ENCODE measurements at regions not wholly inside any gene's neighbourhood (a gene's known extent, or its start where the extent isn't known, plus 50 kb on each side); places are given as distances from the start of the nearest gene placed in this dataset.
"Not testable (repeated sequence)": the region's sequence is repeated elsewhere in the genome, so short reads cannot be mapped to it uniquely, and the experiment has no call there.

DNA sequence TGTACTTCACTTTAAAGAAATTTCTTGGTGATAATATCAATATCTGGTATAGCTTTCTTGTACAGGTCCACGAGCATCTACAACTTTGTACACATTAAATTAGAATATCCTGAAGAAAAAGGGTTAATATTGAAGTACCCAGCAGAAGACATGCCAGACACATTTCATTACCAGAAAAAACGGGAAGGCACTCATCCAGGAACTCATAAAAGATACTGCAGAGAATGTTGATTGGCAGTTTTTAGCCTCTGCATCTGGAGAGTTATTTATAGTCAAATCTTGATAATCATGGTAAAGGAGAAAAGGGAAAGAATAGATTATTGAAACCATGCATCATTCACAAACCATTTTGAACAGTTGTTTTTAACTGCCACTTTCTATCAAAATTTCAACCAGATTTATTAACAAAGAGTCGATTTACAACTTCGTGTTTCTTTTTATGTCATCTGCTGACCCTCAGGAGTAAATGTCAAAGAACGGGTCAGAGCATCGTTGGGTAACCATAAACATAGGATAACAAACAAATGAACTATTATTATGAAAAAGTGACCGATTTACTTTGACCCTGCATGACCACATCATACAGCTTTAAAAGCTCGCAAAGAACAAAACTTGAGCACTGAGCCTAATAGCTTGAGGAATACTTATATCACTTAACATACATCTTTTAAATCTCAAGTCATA, 229.2 kb upstream of the SGK1 start:
- DNase-seq: no peak

DNA sequence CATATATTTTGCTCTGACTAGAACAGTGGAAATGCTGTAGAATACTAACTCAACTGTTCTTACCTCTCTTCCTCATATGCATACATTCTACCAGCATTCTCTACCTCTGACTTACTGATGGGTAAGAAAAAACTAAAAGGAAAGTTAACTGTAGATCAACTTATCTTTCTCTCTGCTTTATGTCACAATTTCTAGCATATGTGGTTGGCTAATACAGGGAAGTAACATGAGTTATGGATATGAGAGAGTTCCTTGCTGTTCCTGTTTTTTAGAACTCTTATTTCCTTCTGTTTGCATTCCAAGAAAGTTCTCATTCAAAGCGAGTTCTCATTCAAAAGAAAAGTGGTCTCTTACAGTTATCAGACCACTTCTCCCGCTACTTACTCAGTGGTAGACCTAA, 226.8 kb upstream of the SGK1 start:
- no peak for DNase-seq

DNA sequence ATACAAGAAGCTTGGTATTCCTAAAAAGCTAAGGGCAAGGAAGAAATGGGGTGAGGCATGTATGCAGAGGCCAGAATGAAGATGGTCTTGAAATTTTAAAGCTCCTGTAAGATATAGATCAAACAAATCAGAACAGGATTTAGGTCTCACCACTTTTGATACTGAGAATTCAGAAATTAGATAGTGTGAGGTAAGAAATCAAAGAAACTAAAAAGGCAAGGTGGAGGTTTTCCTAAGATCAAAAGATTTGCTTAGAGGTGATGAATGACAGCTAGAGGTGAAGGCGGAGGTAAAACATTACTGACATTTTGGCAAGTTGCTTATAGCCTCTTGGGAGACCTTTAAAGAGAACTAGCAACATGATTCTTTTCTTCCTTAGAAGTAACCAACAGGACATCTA, 225.2 kb upstream of the SGK1 start:
- no peak for DNase-seq

DNA sequence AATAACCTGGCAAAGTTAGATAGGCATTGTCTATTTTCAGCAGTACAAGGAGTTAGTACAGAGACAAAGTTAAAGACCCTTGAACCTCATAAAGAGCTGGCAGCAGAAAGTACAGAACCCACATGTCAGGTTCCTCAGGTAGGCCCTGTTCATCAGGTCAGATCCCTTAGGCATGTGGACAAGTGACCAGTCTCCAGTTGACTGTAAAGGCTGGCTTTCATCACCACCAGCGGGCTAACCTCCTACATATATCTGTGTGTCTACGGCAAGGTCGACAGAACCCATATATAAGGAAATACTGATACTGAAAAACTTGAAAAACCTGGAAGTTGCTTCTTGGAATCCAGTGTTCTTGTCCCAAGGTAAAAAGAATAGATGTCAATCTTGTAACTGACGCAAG, 223.1 kb upstream of the SGK1 start:
- no peak for DNase-seq

DNA sequence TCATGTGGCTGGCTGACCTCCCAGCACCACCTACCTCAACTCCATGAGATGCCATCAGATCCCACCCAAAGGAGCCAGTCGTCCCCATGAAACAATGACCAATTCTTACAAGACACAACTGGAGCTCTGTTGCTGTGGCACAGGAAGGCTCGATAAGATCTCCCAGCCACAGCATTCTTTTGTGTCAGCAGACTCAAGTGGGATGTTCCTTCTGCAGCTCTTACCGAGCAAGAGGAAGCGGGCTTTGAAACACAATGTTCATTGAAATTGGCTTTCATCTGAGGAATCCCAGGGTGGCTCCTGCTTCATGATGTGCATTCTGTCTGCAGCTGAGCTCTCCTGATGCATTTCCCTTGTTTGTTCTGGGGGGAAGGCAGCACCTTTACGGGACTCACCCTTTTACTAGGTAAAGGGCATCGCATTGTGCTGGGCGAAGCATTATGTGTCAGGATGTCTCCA, 222.0 kb upstream of the SGK1 start:
- no peak for DNase-seq

DNA sequence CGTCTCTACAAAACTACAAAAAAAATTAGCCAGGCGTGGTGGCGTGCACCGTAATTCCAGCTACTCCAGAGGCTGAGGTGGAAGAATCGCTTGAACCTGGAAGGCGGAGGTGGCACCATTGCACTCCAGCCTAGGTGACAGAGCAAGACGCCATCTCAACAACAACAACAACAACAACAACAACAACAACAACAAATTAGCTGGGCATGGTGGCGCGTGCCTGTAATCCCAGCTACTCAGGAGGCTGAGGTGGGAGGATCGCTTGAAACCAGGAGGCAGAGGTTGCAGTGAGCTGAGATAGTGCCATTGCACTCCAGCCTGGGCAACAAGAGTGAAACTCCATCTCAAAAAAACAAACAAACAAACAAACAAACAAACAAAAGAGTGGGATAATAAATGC, 219.9 kb upstream of the SGK1 start:
- DNase-seq: not testable (repeated sequence)

DNA sequence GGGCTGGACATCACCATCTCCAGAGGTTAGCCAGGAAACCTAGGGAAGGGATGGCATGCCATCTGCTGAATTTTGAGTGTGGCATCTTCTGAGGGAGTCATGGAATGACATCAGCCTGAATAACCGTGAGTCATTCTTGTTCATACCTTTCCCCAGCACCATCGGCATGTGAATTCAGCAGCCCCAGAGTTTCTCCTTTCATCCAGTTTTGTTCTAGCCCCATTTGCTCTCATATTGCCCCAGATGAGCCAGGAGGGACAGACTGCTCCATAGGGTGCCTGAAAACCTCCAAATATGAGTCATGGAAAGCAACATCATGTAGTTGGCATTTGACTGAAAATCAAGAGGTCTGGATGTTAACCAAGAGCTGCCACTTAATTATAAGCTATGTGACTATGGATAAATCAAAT, 219.2 kb upstream of the SGK1 start:
- no peak for DNase-seq

DNA sequence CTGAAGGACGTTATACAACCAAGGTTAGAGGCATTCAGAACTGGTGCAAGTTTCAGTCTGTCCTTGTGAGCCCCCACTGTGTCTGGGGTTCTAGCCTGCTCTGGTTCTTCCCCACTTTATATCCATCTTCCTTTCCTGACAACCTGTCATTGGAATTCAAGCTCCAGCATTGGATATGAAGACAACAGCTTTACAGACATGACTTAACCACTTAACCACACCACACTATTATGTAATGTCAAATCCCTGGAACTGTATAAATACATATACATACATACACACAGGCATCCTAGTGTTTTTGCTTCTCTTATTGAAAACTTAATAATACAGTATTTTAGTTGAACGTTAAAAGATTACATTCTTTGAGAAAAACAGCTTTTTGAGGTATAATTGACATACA, 217.9 kb upstream of the SGK1 start:
- no peak for DNase-seq

DNA sequence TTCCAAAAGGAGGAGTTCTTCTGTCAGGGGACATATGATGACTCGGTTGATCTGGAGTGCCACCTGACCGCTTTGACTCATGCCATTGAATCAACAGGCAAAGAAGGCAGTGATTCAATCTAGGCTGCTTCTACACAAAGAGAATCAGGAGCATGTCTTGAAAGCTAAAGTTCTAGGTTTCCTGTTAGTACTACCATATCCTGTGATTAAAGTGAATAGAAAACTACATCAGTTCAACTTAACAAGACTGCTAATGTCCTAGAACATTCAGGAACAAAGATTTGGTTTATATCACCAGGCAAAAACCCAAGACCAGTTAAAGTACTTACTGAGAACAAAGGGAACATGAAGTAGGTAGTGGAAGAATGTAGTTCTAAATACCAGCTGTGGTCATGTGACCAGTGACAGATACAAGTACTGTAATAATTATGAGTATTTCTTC, 216.8 kb upstream of the SGK1 start:
- no peak for DNase-seq

DNA sequence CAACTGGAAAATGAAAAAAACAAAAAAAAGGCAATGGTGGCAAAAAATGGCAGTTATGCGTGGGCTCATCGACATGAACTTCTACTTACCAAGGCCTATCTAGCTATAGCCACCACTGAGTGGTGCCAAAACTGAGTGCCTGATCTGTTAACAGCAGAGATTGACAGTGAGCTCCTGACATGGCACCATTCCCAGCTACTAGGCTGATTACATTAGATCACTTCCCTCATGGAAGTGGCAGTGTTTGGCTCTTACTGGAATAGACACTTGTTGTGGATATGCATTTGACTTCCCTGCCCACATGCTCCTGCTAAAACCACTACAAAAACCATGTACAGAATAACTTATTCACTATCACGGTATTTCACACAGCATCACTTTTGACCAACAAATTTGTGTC, 216.1 kb upstream of the SGK1 start:
- no peak for DNase-seq

DNA sequence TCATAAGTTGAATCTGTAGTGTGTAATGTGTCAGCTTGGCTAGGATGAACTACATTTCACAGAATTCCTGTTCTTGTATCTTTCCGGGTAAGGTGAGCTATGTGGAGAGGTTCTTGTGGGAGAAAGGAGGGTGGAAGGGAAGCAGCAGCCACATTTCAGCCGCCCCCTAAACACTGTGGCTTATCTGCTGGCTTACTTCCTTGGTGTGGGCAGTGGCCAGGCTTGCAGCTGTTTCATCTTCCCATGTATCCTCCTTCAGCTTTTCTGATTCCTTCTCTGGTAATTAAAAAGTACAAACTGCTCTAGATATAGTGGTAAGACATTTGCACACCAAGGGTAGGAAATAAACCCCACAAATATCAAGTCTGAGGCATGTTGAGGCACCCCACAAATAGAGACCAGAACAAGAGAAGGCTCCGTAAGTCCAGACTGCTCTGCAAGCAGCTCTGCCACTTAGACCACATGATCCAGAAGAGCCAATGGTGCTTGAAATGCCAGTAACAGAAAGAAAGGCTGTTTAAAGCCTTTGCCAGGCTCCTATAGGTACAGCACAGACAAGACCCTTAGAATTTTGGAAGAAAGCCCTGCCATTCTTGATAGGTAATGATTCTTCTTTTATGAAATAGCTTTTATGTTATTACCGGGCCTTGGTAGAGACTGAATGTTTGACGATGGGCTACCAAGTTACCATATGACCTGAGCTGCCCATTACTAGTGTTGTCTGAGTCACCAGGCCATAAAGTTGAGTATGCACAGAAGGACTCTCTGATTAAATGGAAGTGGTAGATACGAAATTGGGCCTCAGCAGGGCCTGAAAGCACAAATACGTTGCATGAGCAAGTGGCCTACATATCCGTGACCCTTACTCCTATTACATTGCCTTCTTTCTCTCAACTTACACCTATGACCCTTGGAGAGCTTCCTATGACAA, 215.0 kb upstream of the SGK1 start:
- DNase-seq: no peak

DNA sequence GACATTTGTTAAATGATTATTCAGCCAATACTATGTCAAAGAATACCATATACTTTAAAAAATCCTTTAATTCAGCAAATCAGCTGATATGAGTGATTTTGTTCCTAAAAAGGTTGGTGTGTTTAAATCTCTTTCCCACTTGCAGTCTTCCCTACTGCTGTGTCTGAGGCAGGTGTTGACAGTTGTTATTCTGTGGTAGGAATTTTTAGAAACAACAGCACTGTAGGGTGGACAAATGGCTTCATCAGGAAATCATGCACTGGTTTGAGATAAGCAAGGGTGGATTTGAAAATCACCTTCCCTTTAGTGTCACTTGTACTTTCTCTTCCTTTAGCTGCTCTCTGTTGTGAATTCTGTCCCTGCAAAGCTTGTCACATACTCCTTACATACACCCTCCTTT, 213.7 kb upstream of the SGK1 start:
- no peak for DNase-seq

DNA sequence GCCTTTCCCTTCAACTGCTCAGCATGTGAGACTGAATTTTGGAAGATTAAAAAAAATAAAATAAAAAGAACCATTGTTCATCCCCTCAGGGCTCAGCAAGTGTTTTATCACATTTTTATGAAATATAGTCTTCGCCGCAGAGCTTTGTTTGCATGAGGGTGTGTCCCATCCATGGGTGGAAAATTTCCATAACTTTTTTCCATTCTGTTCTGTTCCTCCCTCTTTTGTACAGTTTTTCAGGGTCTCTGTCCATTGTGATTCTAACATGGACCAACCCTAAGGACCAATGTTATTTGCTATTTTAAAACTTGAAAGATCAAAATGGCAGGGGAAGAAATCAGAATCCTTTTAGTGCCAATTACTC, 213.3 kb upstream of the SGK1 start:
- DNase-seq: no peak

DNA sequence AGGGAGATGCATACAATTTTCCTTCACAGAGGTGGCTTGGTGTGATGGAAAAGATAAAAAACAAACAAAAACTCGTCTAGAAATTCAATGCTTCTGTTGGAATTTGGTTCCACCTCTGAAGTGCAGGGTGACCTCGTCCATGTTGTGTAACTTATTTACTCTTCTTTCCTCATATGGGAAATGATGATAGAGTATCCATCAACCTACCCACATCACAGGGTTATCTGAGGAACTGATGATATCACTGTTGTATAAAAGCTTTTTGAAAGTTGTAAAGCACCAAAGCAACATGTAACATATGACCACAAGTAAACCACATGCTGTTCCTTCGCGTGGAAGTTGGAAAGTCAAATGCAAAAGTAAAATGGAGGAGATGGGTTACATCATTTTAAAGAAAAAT, 212.0 kb upstream of the SGK1 start:
- no peak for DNase-seq

DNA sequence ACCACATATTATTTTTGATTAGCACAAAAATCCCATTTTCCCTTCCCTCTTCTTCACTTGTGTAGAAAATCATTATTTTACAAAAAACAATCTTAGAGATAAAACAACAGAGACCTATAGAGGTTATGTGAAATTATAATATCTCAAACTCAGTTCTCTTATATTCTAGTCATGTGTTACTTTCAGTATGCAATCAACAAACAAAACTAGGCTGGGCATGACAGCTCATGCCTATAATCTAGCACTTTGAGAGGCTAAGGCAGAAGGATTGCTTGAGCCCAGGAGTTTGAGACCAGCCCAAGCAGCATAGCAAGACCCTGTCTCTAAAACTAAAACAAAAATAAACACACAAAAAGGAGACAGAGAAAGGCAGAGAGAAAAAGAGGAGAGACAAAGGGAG, 211.4 kb upstream of the SGK1 start:
- DNase-seq: no peak

DNA sequence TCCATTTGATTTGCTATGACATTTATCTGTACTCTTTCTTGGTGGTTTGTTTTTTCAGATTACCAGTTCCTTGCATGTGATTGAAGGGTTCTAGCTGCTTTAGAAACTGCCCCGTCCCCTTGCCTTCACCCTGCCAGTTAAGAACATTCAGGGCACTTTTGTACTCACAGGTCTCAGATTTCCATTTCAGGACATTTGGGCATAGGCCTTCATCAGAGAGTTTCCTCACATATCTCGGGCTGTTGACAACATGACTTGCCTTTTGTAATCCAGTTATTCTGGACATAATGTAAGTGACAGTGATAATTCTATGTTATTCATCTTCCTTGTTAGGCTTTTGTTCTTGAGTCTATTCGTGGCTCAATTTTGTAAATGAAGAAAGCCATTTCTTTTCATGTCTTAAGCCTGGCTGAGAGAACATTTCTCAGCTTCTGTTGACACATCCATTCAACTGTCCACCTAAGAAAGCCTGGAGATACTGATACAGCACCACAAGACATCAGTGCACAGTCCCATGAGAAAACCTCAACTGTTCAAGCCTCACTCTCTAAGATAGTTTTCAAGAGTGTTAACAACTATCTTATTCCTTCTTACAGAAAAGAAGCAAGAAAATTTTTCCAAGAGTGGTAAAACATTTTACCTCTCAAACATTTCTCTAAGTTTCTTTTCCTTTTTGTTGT, 209.3 kb upstream of the SGK1 start:
- DNase-seq: no peak

DNA sequence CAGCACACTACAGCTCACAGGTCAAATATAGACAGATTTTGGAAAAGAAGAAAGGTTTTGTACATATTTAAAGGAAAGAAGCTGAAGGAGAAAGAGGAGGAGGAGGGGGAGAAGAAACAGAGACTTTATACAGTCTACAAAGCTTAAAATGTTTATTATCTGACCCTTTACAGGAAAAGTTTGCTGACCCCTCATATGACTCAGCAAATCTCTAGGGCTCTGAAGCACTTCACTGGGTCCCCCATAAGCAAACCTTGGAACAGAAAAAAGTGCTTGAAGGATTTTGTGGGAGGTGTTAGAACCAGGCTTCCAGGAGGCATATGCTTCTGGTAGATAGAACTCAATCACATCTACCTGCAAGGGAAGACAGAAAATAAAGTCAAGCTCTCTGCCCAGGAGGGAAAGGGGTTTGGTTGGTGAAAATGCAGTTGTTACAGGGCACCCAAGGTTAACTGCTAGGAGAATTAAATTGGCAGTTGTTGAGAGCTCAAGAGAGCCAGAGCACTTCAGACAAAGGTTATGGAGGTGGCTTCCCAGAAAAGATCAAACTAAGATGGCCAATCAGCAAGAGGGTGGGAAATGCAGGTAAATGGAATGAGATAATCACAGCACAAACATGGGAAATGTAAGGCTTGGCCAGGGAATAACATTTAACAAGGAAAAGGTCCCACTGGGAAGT, 207.4 kb upstream of the SGK1 start:
- no peak for DNase-seq

DNA sequence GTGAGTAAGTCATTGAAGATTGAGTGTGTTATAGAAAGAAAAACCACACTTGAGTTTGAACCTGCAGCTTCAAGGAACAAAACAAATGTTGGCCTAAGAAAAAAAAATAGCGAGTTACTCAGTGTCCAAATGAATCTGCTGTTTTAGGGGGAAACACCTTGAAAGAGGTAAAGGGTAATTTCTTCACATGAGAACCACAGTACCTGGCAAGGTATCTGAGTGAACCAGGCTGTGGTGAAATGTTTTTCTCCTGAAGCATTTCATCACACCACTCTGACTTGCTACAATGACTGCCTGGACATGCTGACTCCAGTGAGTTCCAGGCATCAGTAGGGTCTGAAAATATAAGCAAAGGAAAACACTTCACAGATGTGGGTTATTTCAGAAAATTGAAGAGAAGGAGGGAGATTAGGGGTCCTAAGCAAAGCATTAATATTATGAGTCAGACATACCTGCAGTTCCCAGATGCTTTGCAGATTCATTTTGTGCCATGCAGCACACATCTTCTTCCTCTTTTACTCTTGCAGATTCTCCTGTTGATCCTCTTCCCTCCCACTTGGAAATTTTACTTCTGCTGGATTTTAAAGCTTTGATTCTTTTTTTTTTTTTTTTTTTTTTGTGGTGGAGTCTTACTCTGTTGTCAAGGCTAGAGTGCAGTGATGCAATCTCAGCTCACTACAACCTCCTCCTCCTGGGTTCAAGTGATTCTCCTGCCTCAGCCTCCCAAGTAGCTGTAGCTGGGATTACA, 206.2 kb upstream of the SGK1 start:
- DNase-seq: no peak

DNA sequence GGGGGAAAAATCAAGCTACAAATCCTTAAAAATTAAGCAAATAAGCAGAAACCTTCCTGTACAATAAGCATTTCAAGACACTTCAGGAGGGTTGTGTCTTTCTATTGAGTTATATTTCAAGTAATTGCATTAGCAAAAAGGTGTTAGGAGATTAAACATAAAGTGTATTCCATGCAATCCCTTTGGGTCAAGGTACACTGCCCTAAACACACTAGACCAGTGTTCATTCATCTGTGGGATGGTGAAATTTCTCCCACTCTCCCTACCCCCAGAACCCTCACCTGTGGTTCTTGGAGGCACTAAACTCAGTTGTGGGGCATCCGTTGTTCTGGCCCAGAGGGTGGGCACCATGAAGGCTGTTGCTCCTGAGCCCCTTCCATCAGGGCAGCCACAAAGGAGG, 205.1 kb upstream of the SGK1 start:
- DNase-seq: no peak

DNA sequence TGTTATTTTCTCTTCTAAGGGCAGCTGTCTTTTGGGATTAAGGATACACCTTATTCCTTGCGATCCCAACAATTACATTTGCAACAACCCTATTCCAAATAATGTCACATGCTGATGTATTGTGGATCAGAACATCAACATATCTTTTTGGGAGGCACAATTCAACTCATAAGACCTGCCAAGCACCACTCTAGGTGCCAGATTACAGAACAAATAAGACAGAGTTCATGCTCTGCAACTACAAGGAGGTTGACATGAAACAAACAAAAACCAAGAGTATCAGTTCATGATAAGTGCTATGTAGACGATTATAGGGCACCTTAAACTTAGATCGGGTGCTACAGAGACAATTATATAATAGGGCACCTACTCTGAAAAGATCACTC, 203.2 kb upstream of the SGK1 start:
- DNase-seq: peak; percentile 60

DNA sequence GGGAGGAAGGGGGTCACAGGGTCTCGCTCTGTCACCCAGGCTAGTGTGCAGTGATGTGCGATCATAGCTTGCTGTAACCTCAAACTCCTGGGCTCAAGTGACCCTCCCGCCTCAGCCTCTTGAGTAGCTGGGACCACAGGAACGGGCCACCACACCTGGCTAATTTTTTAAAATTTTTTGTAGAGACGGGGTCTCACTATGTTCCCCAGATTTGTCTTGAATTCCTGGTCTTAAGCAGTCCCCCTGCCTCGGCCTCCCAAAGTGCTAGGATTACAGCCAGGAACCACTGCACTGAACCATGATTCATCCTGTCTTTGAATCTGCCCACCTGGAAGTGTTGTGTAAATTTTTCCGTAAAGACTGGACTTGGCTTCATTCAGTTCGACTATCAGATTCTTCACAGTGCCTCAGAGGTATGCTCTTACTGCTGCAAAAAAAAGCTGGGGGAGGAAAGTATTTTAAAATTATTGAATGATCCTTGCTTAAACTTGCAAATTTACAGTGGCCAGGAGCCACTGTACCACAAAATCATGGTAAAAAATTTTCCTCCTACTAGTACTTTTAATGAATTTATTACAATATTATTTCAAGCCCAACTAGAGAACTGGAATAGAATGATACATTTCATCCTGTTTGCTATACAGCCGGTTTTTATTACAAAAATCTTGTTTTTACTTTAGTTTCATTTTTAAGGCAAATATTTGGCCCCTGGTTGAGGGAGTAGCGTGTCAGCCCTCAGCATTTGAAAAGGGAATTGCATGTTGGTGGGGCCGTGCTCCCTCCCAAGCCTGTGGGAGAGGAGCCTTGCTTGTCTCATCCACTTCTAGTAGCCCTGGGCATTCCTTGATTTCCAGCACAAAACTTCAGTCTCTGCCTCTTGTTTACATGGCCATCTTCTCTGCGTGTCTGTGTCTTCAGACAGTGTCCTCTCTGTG, 202.5 kb upstream of the SGK1 start:
- no peak for DNase-seq

All from NCI-H510A treated with DMSO at 0.1 percent for 48 hours (cell line).